ENCODE measurements at regions not wholly inside any gene's neighbourhood (a gene's known extent, or its start where the extent isn't known, plus 50 kb on each side); places are given as distances from the start of the nearest gene placed in this dataset.

DNA sequence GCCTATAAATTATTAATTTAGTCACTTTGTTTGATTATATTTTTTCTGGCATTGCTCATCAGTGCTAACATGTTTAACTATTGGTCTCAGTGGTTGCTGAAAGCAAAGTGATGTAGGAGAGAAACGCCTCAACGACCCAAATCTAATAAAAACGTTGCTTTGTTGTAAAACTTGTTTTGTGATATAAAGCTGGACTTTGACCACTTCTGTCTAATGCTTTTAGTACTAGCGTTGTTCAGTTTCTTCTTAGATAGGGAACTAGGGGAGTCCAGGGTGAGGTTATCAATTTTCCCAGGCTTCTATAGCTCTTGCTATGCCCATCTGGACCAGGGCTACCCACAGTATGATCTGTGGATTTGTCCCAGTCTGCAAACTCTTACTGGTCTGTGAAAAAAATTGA, 80.6 kb upstream of the TBC1D5 start:
- TF ChIP-seq, protein P1, sequence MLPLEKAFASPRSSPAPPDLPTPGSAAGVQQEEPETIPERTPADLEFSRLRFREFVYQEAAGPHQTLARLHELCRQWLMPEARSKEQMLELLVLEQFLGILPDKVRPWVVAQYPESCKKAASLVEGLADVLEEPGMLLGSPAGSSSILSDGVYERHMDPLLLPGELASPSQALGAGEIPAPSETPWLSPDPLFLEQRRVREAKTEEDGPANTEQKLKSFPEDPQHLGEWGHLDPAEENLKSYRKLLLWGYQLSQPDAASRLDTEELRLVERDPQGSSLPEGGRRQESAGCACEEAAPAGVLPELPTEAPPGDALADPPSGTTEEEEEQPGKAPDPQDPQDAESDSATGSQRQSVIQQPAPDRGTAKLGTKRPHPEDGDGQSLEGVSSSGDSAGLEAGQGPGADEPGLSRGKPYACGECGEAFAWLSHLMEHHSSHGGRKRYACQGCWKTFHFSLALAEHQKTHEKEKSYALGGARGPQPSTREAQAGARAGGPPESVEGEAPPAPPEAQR (CRISPR knock-in tag; IDR thresholded peaks at IDR 0.05) = no peak
- TF ChIP-seq, protein P2, sequence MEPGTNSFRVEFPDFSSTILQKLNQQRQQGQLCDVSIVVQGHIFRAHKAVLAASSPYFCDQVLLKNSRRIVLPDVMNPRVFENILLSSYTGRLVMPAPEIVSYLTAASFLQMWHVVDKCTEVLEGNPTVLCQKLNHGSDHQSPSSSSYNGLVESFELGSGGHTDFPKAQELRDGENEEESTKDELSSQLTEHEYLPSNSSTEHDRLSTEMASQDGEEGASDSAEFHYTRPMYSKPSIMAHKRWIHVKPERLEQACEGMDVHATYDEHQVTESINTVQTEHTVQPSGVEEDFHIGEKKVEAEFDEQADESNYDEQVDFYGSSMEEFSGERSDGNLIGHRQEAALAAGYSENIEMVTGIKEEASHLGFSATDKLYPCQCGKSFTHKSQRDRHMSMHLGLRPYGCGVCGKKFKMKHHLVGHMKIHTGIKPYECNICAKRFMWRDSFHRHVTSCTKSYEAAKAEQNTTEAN (CRISPR knock-in tag; IDR thresholded peaks at IDR 0.05) = no peak
- TF ChIP-seq HMGA2 (CRISPR knock-in tag; IDR thresholded peaks at IDR 0.05) = no peak
- no peak for TF ChIP-seq KAT7 (CRISPR knock-in tag; IDR thresholded peaks at IDR 0.05; ENCODE audit: borderline replicate concordance)
- TF ChIP-seq, protein P3, sequence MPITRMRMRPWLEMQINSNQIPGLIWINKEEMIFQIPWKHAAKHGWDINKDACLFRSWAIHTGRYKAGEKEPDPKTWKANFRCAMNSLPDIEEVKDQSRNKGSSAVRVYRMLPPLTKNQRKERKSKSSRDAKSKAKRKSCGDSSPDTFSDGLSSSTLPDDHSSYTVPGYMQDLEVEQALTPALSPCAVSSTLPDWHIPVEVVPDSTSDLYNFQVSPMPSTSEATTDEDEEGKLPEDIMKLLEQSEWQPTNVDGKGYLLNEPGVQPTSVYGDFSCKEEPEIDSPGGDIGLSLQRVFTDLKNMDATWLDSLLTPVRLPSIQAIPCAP (CRISPR knock-in tag; IDR thresholded peaks at IDR 0.05) = no peak
- TF ChIP-seq, protein P4, sequence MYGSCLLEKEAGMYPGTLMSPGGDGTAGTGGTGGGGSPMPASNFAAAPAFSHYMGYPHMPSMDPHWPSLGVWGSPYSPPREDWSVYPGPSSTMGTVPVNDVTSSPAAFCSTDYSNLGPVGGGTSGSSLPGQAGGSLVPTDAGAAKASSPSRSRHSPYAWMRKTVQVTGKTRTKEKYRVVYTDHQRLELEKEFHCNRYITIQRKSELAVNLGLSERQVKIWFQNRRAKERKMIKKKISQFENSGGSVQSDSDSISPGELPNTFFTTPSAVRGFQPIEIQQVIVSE (CRISPR knock-in tag; IDR thresholded peaks at IDR 0.05; ENCODE audit: borderline replicate concordance) = no peak
- TF ChIP-seq RORB (CRISPR knock-in tag; IDR thresholded peaks at IDR 0.05) = no peak
- TF ChIP-seq, protein P5, sequence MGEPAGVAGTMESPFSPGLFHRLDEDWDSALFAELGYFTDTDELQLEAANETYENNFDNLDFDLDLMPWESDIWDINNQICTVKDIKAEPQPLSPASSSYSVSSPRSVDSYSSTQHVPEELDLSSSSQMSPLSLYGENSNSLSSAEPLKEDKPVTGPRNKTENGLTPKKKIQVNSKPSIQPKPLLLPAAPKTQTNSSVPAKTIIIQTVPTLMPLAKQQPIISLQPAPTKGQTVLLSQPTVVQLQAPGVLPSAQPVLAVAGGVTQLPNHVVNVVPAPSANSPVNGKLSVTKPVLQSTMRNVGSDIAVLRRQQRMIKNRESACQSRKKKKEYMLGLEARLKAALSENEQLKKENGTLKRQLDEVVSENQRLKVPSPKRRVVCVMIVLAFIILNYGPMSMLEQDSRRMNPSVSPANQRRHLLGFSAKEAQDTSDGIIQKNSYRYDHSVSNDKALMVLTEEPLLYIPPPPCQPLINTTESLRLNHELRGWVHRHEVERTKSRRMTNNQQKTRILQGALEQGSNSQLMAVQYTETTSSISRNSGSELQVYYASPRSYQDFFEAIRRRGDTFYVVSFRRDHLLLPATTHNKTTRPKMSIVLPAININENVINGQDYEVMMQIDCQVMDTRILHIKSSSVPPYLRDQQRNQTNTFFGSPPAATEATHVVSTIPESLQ (CRISPR knock-in tag; IDR thresholded peaks at IDR 0.05) = no peak
- TF ChIP-seq FOXP1 (CRISPR knock-in tag; IDR thresholded peaks at IDR 0.05; ENCODE audit: borderline replicate concordance) = no peak
- TF ChIP-seq, protein P6, sequence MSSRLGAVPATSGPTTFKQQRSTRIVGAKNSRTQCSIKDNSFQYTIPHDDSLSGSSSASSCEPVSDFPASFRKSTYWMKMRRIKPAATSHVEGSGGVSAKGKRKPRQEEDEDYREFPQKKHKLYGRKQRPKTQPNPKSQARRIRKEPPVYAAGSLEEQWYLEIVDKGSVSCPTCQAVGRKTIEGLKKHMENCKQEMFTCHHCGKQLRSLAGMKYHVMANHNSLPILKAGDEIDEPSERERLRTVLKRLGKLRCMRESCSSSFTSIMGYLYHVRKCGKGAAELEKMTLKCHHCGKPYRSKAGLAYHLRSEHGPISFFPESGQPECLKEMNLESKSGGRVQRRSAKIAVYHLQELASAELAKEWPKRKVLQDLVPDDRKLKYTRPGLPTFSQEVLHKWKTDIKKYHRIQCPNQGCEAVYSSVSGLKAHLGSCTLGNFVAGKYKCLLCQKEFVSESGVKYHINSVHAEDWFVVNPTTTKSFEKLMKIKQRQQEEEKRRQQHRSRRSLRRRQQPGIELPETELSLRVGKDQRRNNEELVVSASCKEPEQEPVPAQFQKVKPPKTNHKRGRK (CRISPR knock-in tag; IDR thresholded peaks at IDR 0.05; ENCODE audit: borderline replicate concordance) = no peak
- TF ChIP-seq SP1 (CRISPR knock-in tag; conservative IDR thresholded peaks at IDR 0.05) = no peak
- no peak for TF ChIP-seq ZNF138 (CRISPR knock-in tag; conservative IDR thresholded peaks at IDR 0.05)
- no peak for TF ChIP-seq SOX15 (CRISPR knock-in tag; IDR thresholded peaks at IDR 0.05)
- no peak for TF ChIP-seq CREM (CRISPR knock-in tag; IDR thresholded peaks at IDR 0.05)
- TF ChIP-seq NFATC4 (CRISPR knock-in tag; IDR thresholded peaks at IDR 0.05) = no peak
- TF ChIP-seq, protein P7, sequence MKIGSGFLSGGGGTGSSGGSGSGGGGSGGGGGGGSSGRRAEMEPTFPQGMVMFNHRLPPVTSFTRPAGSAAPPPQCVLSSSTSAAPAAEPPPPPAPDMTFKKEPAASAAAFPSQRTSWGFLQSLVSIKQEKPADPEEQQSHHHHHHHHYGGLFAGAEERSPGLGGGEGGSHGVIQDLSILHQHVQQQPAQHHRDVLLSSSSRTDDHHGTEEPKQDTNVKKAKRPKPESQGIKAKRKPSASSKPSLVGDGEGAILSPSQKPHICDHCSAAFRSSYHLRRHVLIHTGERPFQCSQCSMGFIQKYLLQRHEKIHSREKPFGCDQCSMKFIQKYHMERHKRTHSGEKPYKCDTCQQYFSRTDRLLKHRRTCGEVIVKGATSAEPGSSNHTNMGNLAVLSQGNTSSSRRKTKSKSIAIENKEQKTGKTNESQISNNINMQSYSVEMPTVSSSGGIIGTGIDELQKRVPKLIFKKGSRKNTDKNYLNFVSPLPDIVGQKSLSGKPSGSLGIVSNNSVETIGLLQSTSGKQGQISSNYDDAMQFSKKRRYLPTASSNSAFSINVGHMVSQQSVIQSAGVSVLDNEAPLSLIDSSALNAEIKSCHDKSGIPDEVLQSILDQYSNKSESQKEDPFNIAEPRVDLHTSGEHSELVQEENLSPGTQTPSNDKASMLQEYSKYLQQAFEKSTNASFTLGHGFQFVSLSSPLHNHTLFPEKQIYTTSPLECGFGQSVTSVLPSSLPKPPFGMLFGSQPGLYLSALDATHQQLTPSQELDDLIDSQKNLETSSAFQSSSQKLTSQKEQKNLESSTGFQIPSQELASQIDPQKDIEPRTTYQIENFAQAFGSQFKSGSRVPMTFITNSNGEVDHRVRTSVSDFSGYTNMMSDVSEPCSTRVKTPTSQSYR (CRISPR knock-in tag; IDR thresholded peaks at IDR 0.05) = no peak
- TF ChIP-seq TCF7 (CRISPR knock-in tag; IDR thresholded peaks at IDR 0.05; ENCODE audit: low read depth) = no peak
- no peak for TF ChIP-seq NR3C1 (CRISPR knock-in tag; conservative IDR thresholded peaks at IDR 0.05; ENCODE audit: low read depth)
- Mint-ChIP-seq H3K36me3 (peaks cover 5% of the 10 kb centered on the region), H3K27me3 (ENCODE audit: low read depth) (no peaks in the 10 kb centered on the region), H3K27ac (no peak overlapping the region), H3K4me1 (no peaks in the 10 kb centered on the region), H3K9me3 (peaks cover 7% of the 10 kb centered on the region; the same call in 1 of the 2 replicates), H3K4me3 (no peak overlapping the region)
- ChIA-PET POLR2A (no interaction called here), CTCF (interaction anchor here (1.8 kb wide), 1 partner anchor 18 kb away, joined by 6 read pairs; no protein-coding TSS in a partner anchor)
- ATAC-seq (no peak), DNase-seq (ENCODE audit: low spot score) (no peak)

All from WTC11 (cell line).